ENCODE measurements at regions not wholly inside any gene's neighbourhood (a gene's known extent, or its start where the extent isn't known, plus 50 kb on each side); places are given as distances from the start of the nearest gene placed in this dataset.
"Not testable (repeated sequence)": the region's sequence is repeated elsewhere in the genome, so short reads cannot be mapped to it uniquely, and the experiment has no call there.

GRCh38 chr1:148432318-148432717 lies 50.8 kb downstream of the PPIAL4G start:
- DNase-seq (ENCODE audit: low read depth in 4 of 4, low spot score in 3 of 4) = not testable (repeated sequence)

- DNase-seq (ENCODE audit: low read depth in 4 of 4, low spot score in 3 of 4) = peak in 1 of 4 donors; percentile 14
These were observed 53.2 kb downstream of the PPIAL4G start for GRCh38 chr1:148429856-148430255.

GRCh38 chr1:148426940-148427611 lies 56.0 kb downstream of the PPIAL4G start:
- not testable (repeated sequence) for DNase-seq (ENCODE audit: low read depth in 4 of 4, low spot score in 3 of 4)

- not testable (repeated sequence) for DNase-seq (ENCODE audit: low read depth in 4 of 4, low spot score in 3 of 4)
These were observed 56.7 kb downstream of the PPIAL4G start for GRCh38 chr1:148426385-148426784.

- not testable (repeated sequence) for DNase-seq (ENCODE audit: low read depth in 4 of 4, low spot score in 3 of 4)
These were observed 58.7 kb downstream of the PPIAL4G start for GRCh38 chr1:148424143-148425003.

GRCh38 chr1:148422921-148423320 lies 60.2 kb downstream of the PPIAL4G start:
- not testable (repeated sequence) for DNase-seq (ENCODE audit: low read depth in 4 of 4, low spot score in 3 of 4)

GRCh38 chr1:148417241-148417640 lies 65.9 kb downstream of the PPIAL4G start:
- not testable (repeated sequence) for DNase-seq (ENCODE audit: low read depth in 4 of 4, low spot score in 3 of 4)

- DNase-seq (ENCODE audit: low read depth in 4 of 4, low spot score in 3 of 4) = not testable (repeated sequence)
These were observed 69.7 kb downstream of the PPIAL4G start for GRCh38 chr1:148413385-148413784.

- not testable (repeated sequence) for DNase-seq (ENCODE audit: low read depth in 4 of 4, low spot score in 3 of 4)
These were observed 78.1 kb downstream of the PPIAL4G start for GRCh38 chr1:148404786-148405568.

- DNase-seq (ENCODE audit: low read depth in 4 of 4, low spot score in 3 of 4) = not testable (repeated sequence)
These were observed 79.2 kb downstream of the PPIAL4G start for GRCh38 chr1:148403925-148404324.

- DNase-seq (ENCODE audit: low read depth in 4 of 4, low spot score in 3 of 4) = not testable (repeated sequence)
These were observed 80.0 kb downstream of the PPIAL4G start for GRCh38 chr1:148403085-148403456.

GRCh38 chr1:148402152-148403084 lies 80.7 kb downstream of the PPIAL4G start:
- not testable (repeated sequence) for DNase-seq (ENCODE audit: low read depth in 4 of 4, low spot score in 3 of 4)

GRCh38 chr1:148397516-148397915 lies 85.6 kb downstream of the PPIAL4G start:
- not testable (repeated sequence) for DNase-seq (ENCODE audit: low read depth in 4 of 4, low spot score in 3 of 4)

GRCh38 chr1:148392505-148392904 lies 90.6 kb downstream of the PPIAL4G start:
- DNase-seq (ENCODE audit: low read depth in 4 of 4, low spot score in 3 of 4) = not testable (repeated sequence)

- DNase-seq (ENCODE audit: low read depth in 4 of 4, low spot score in 3 of 4) = not testable (repeated sequence)
These were observed 91.8 kb downstream of the PPIAL4G start for GRCh38 chr1:148391323-148391722.

- DNase-seq (ENCODE audit: low read depth in 4 of 4, low spot score in 3 of 4) = no peak
These were observed 94.1 kb downstream of the PPIAL4G start for GRCh38 chr1:148389027-148389339.

GRCh38 chr1:148388260-148389026 lies 94.7 kb downstream of the PPIAL4G start:
- peak in 3 of 4 donors; percentile 74 to 86 (median 80) for DNase-seq (ENCODE audit: low read depth in 4 of 4, low spot score in 3 of 4)

- DNase-seq (ENCODE audit: low read depth in 4 of 4, low spot score in 3 of 4) = not testable (repeated sequence)
These were observed 95.2 kb downstream of the PPIAL4G start for GRCh38 chr1:148387949-148388259.

Measured in right renal pelvis (tissue), 4 donors.